ENCODE measurements at regions not wholly inside any gene's neighbourhood (a gene's known extent, or its start where the extent isn't known, plus 50 kb on each side); places are given as distances from the start of the nearest gene placed in this dataset.

DNA sequence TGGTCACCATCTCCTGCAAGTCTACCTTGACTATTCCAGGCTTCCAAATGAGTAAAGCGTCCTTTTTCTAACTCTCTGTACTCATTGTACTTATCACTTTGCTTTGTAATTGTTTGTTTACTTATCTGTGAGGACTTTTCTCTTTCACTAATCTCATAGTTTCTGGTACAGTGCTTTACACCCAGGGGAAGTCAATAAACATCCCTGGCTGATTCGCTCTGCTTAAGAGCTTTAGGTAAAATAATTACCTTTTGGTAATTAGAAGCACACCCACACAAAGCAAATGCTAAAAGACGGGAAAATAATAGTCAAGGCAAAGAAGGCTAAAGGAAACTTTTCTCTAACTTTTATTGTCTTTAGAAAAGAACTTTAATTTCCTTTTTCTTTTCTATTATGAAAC lies 466.9 kb upstream of the ROBO1 start:
- H3K36me3 ChIP-seq = no peaks in the 10 kb centered on the region
- no peaks in the 10 kb centered on the region for H3K27me3 ChIP-seq
- intact Hi-C loops (cut with DNase I) = no loop called here
- no peaks in the 10 kb centered on the region for H3K4me1 ChIP-seq (ENCODE audit: insufficient read depth)
- no peak overlapping the region for H3K27ac ChIP-seq
- no peak for DNase-seq
- WGBS, 3 donors = 86 to 92% (median 86%) methylated on average over 3 of the region's 3 CpGs
- H3K9me3 ChIP-seq = no peaks in the 10 kb centered on the region
- no peak overlapping the region for H3K4me3 ChIP-seq
- TF ChIP-seq EP300 (IDR thresholded peaks at IDR 0.05) (no peak), POLR2A (IDR thresholded peaks at IDR 0.05) (no peak)
- TF ChIP-seq, protein P1, sequence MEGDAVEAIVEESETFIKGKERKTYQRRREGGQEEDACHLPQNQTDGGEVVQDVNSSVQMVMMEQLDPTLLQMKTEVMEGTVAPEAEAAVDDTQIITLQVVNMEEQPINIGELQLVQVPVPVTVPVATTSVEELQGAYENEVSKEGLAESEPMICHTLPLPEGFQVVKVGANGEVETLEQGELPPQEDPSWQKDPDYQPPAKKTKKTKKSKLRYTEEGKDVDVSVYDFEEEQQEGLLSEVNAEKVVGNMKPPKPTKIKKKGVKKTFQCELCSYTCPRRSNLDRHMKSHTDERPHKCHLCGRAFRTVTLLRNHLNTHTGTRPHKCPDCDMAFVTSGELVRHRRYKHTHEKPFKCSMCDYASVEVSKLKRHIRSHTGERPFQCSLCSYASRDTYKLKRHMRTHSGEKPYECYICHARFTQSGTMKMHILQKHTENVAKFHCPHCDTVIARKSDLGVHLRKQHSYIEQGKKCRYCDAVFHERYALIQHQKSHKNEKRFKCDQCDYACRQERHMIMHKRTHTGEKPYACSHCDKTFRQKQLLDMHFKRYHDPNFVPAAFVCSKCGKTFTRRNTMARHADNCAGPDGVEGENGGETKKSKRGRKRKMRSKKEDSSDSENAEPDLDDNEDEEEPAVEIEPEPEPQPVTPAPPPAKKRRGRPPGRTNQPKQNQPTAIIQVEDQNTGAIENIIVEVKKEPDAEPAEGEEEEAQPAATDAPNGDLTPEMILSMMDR (IDR thresholded peaks at IDR 0.05) = no peak

DNA sequence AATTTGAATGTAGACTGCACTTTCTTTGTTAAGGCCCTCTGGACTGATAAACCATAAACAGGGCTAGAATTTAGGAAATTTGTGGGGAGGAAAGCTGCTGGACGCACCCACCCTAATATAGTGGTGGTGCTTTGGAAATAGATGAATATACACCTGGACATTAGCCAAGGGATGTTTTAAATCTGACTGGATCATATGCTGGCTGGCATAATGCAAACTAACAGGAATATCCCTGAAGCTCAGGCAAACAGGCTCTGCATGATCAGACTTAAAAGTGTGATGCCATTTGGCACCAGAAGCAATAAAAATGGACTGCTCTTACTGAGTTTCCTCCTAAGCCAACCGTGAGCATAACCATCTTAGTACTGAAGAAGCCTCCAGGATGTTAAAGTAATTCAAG lies 465.8 kb upstream of the ROBO1 start:
- intact Hi-C loops (cut with DNase I) = no loop called here
- Histone ChIP-seq H3K27me3 (no peaks in the 10 kb centered on the region), H3K4me3 (no peak overlapping the region), H3K4me1 (ENCODE audit: insufficient read depth) (no peaks in the 10 kb centered on the region), H3K9me3 (no peaks in the 10 kb centered on the region), H3K27ac (no peak overlapping the region), H3K36me3 (no peaks in the 10 kb centered on the region)
- TF ChIP-seq EP300 (IDR thresholded peaks at IDR 0.05) (no peak), POLR2A (IDR thresholded peaks at IDR 0.05) (no peak)
- TF ChIP-seq, protein P1 (IDR thresholded peaks at IDR 0.05) = no peak
- no peak for DNase-seq
- WGBS, 3 donors = 75 to 80% (median 75%) methylated on average over 2 of the region's 2 CpGs

DNA sequence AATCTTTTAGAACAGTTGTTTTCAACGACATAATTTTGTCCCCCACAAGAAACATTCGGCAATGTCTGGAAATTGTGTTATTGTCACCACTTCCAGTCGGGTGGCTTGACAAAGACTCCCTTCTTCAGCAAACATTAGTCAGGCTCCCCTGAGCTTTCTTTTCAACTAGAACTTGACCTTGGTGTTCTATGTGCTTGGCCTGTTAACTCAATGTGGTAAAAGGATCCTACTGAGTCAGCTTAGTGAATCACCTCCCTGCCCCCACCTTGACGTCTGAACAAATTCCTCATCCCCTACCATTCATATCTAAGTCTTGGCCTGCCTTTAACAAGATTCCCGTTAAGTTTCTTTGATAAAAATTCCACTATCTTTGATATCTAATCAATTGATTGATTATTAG lies 465.0 kb upstream of the ROBO1 start:
- H3K9me3 ChIP-seq = no peaks in the 10 kb centered on the region
- no peak for DNase-seq
- H3K27me3 ChIP-seq = no peaks in the 10 kb centered on the region
- H3K27ac ChIP-seq = no peak overlapping the region
- TF ChIP-seq, protein P1 (IDR thresholded peaks at IDR 0.05) = no peak
- TF ChIP-seq POLR2A (IDR thresholded peaks at IDR 0.05) (no peak), EP300 (IDR thresholded peaks at IDR 0.05) (no peak)
- H3K4me1 ChIP-seq (ENCODE audit: insufficient read depth) = no peaks in the 10 kb centered on the region
- intact Hi-C loops (cut with DNase I) = no loop called here
- H3K4me3 ChIP-seq = no peak overlapping the region
- WGBS, 3 donors = 63 to 73% (median 68%) methylated on average over 5 of the region's 5 CpGs
- H3K36me3 ChIP-seq = no peaks in the 10 kb centered on the region

DNA sequence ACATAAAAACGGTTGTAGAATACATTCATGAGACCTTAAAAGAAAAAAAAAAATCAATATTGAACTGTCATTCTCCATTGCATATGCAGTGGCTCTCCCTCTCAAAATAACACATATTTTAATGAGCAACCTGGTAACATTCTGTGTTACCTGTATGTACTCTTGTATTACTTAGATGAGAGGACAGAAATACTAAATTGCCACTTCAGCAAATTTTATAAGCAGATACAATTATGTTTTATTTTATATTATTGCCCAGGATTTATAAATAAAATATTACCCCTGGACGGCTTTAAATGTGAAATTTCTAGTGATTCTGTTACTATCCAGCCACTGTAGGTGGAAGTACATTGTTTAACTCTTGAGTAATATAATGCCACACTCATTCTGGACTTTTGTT lies 463.2 kb upstream of the ROBO1 start:
- TF ChIP-seq POLR2A (IDR thresholded peaks at IDR 0.05) (no peak), EP300 (IDR thresholded peaks at IDR 0.05) (no peak)
- TF ChIP-seq, protein P1 (IDR thresholded peaks at IDR 0.05) = no peak
- WGBS, 3 donors = 80 to 82% (median 81%) methylated on average over 2 of the region's 2 CpGs
- no peaks in the 10 kb centered on the region for H3K4me1 ChIP-seq (ENCODE audit: insufficient read depth)
- H3K36me3 ChIP-seq = no peaks in the 10 kb centered on the region
- intact Hi-C loops (cut with DNase I) = no loop called here
- H3K4me3 ChIP-seq = no peak overlapping the region
- H3K27me3 ChIP-seq = no peaks in the 10 kb centered on the region
- H3K9me3 ChIP-seq = no peaks in the 10 kb centered on the region
- H3K27ac ChIP-seq = no peak overlapping the region
- DNase-seq = no peak

DNA sequence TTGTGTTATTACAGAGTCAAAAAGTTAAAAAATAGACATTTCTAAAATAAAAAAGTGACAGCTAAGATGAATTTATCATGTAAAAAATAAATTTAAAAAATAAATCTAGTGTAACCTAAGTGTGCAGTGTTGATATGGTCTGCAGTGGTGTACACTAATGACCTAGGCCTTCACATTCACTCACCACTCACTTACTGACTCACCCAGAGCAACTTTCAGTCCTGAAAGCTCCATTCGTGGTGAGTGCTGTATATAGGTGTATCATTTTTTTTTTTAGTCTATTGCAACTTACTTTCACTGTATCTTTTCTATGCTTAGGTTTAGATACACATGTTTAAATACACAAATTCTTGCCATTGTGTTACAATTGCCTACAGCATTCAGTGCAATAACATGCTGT lies 459.4 kb upstream of the ROBO1 start:
- 77 to 85% (median 81%) methylated on average over 1 of the region's 1 CpG for WGBS, 3 donors
- H3K27ac ChIP-seq = no peak overlapping the region
- no peaks in the 10 kb centered on the region for H3K4me1 ChIP-seq (ENCODE audit: insufficient read depth)
- no peak for TF ChIP-seq POLR2A (IDR thresholded peaks at IDR 0.05)
- TF ChIP-seq, protein P1 (IDR thresholded peaks at IDR 0.05) = no peak
- TF ChIP-seq EP300 (IDR thresholded peaks at IDR 0.05) = no peak
- H3K4me3 ChIP-seq = no peak overlapping the region
- no peaks in the 10 kb centered on the region for H3K36me3 ChIP-seq
- intact Hi-C loops (cut with DNase I) = no loop called here
- no peaks in the 10 kb centered on the region for H3K27me3 ChIP-seq
- no peak for DNase-seq
- no peaks in the 10 kb centered on the region for H3K9me3 ChIP-seq

Data from ovary (tissue), 7 donors.